ENCODE measurements at regions not wholly inside any gene's neighbourhood (a gene's known extent, or its start where the extent isn't known, plus 50 kb on each side); places are given as distances from the start of the nearest gene placed in this dataset.

DNA sequence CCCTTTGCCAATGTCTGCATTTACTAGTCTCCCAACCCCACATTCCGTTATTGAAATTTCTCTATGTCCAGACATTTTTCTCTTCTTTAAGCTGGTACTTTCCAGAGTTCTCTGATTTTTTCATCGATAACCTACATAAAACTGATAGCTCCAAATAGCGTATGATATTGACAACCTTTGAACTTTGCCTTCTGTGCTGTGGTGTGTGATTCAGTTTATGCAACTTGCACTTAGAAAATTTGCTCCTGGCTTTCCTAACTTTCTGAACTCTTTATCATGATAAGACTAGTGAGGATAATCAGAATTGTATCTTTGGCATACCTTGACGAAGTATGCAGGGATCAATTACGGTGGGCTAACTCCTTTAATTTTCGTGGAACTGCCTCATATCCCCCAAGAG is 1261.3 kb downstream of the SI start:
- no peaks in the 10 kb centered on the region for H3K27me3 Mint-ChIP-seq (ENCODE audit: low read depth)
- H3T11ph ChIP-seq (ENCODE audit: low read length), result no peak overlapping the region
- no peaks in the 10 kb centered on the region for H3K79me1 ChIP-seq (ENCODE audit: insufficient read depth, low read depth, low read length, poor library complexity, severe bottlenecking)
- no peak overlapping the region for H2BK15ac ChIP-seq (ENCODE audit: low read depth, low read length)
- H3K23ac ChIP-seq (ENCODE audit: insufficient read length, low read depth, low read length), result no peak overlapping the region
- H2BK120ac ChIP-seq (ENCODE audit: low read depth, low read length, poor library complexity, severe bottlenecking), result no peak overlapping the region
- TF ChIP-seq, protein P1, sequence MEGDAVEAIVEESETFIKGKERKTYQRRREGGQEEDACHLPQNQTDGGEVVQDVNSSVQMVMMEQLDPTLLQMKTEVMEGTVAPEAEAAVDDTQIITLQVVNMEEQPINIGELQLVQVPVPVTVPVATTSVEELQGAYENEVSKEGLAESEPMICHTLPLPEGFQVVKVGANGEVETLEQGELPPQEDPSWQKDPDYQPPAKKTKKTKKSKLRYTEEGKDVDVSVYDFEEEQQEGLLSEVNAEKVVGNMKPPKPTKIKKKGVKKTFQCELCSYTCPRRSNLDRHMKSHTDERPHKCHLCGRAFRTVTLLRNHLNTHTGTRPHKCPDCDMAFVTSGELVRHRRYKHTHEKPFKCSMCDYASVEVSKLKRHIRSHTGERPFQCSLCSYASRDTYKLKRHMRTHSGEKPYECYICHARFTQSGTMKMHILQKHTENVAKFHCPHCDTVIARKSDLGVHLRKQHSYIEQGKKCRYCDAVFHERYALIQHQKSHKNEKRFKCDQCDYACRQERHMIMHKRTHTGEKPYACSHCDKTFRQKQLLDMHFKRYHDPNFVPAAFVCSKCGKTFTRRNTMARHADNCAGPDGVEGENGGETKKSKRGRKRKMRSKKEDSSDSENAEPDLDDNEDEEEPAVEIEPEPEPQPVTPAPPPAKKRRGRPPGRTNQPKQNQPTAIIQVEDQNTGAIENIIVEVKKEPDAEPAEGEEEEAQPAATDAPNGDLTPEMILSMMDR (conservative IDR thresholded peaks at IDR 0.05), result no peak
- no peak overlapping the region for H2BK12ac ChIP-seq (ENCODE audit: insufficient read length, low read depth, low read length)
- no peak overlapping the region for H2AFZ ChIP-seq (ENCODE audit: low read length)
- no peaks in the 10 kb centered on the region for H3K4me1 ChIP-seq (ENCODE audit: insufficient read depth, low read length)
- H3K4me1 Mint-ChIP-seq, result no peaks in the 10 kb centered on the region
- no peak overlapping the region for H3K4me2 ChIP-seq (ENCODE audit: insufficient read depth, insufficient read length, low read length)
- WGBS (ENCODE audit: extremely low coverage, insufficient read length, low lambda C conversion rate), result no CpG with 5 or more reads among the region's 6 CpGs
- no peak overlapping the region for H2AK5ac ChIP-seq (ENCODE audit: insufficient read length, low read length)
- no peaks in the 10 kb centered on the region for H3K79me2 ChIP-seq (ENCODE audit: insufficient read depth, low read length)
- no peak overlapping the region for H3K9ac ChIP-seq (ENCODE audit: extremely low read depth, insufficient read length, low read length)
- no peak overlapping the region for H3K18ac ChIP-seq (ENCODE audit: insufficient read length, low read depth, low read length)
- H4K8ac ChIP-seq (replicated peaks; ENCODE audit: insufficient read length, low read depth, low read length), result no peak overlapping the region
- no peak overlapping the region for H3K14ac ChIP-seq (ENCODE audit: insufficient read depth, low read length)
- H3K4me3 Mint-ChIP-seq, result no peak overlapping the region
- peaks cover 0 to 3% of the 10 kb centered on the region in 2 experiments; a peak in 1 of 5 replicates for H3K9me3 Mint-ChIP-seq
- H3K4ac ChIP-seq (ENCODE audit: low read depth, low read length), result no peak overlapping the region
- H4K5ac ChIP-seq (ENCODE audit: insufficient read length, low read depth, low read length), result no peak overlapping the region
- no peak overlapping the region for H2BK20ac ChIP-seq (ENCODE audit: low read depth, low read length, poor library complexity, severe bottlenecking)
- H4K91ac ChIP-seq (ENCODE audit: insufficient read length, low read depth, low read length), result no peak overlapping the region
- H3K9me3 ChIP-seq (ENCODE audit: control insufficient read depth, low read depth, low read length), result no peaks in the 10 kb centered on the region
- no peaks in the 10 kb centered on the region for H3K23me2 ChIP-seq (ENCODE audit: insufficient read length, low read depth, low read length, poor library complexity, severe bottlenecking)
- no peak for DNase-seq
- H3K27me3 ChIP-seq (ENCODE audit: insufficient read depth, low read length), result no peaks in the 10 kb centered on the region
- H4K20me1 ChIP-seq (ENCODE audit: control insufficient read depth, insufficient read depth, insufficient read length), result no peaks in the 10 kb centered on the region
- no peak overlapping the region for H3K27ac ChIP-seq (ENCODE audit: insufficient read length, low read depth, low read length)
- no peak overlapping the region for H3K56ac ChIP-seq (ENCODE audit: insufficient read length, low read depth, low read length)
- H3K36me3 Mint-ChIP-seq (ENCODE audit: insufficient read depth in 1 of 3, low read depth in 3 of 3), result peaks cover 0 to 3% (median 0%) of the 10 kb centered on the region in 3 experiments; a peak in 2 of 7 replicates
- no peak overlapping the region for H3K27ac Mint-ChIP-seq
- no peak overlapping the region for H2BK5ac ChIP-seq (ENCODE audit: insufficient read length, low read length)
